Brain microvascular endothelial cell (primary cell): ENCODE measurements at regions not wholly inside any gene's neighbourhood (a gene's known extent, or its start where the extent isn't known, plus 50 kb on each side); places are given as distances from the start of the nearest gene placed in this dataset.

Source experiments
- DNase-seq: peaks from one replicate; pipeline ENCODE4 v3.0.0-alpha.2; 2020
- H3K27ac ChIP-seq: fragments of 250-450 bp; sonication (Bioruptor Pico); 2 replicates; pipeline ENCODE4 v1.5.1; 2020; ENCODE audit warnings: mild to moderate bottlenecking, moderate library complexity
- H3K27me3 ChIP-seq: fragments of 250-450 bp; sonication (Bioruptor Pico); replicated peaks from 2 replicates; pipeline ENCODE4 v1.5.1; 2020; ENCODE audit warnings: mild to moderate bottlenecking
- H3K36me3 ChIP-seq: fragments of 250-450 bp; sonication (Bioruptor Pico); replicated peaks from 2 replicates; pipeline ENCODE4 v1.5.1; 2020; ENCODE audit warnings: mild to moderate bottlenecking
- H3K4me3 ChIP-seq: 2 replicates; pipeline ENCODE4 v1.5.1; 2011; ENCODE audit warnings: low read depth, mild to moderate bottlenecking, control low read depth, low read length, moderate library complexity
- in situ Hi-C: cut with HindIII; loops from 2 replicates; pipeline ENCODE4 v1.10.0; 2017; ENCODE audit warnings: low sequenced_read_pairs, low pct_ligation_motif_present
- TF ChIP-seq, protein P1 (sequence below): IDR thresholded peaks from 2 replicates; pipeline ENCODE4 v1.5.1; 2011; ENCODE audit warnings: low read depth, mild to moderate bottlenecking, moderate library complexity, low read length, control low read depth, inconsistent platforms; ENCODE audit errors: missing control alignments

DNA sequence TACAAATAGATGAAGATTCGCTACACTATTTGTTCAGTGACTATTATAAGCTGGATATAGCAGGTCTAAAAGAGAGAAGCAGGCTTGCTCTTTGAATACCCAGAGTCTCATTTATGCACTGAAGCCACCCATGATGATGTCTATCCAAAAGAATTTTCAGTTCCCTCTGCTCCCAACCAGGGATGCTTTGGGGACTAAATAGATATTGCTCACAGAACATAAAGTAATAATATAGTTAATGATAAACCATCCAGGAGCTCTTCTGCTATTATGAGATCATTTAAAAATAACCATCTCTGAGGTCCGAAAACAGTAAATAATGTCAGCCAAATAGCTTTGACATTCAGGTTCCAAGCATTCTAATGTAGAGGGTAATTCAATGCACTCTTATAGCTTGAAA, 875.4 kb downstream of the SORCS3 start:
- Histone ChIP-seq H3K27me3 (no peaks in the 10 kb centered on the region), H3K4me3 (no peak overlapping the region), H3K27ac (no peak overlapping the region), H3K36me3 (no peaks in the 10 kb centered on the region)
- in situ Hi-C loops, result no loop called here
- no peak for DNase-seq
- TF ChIP-seq, protein P1, sequence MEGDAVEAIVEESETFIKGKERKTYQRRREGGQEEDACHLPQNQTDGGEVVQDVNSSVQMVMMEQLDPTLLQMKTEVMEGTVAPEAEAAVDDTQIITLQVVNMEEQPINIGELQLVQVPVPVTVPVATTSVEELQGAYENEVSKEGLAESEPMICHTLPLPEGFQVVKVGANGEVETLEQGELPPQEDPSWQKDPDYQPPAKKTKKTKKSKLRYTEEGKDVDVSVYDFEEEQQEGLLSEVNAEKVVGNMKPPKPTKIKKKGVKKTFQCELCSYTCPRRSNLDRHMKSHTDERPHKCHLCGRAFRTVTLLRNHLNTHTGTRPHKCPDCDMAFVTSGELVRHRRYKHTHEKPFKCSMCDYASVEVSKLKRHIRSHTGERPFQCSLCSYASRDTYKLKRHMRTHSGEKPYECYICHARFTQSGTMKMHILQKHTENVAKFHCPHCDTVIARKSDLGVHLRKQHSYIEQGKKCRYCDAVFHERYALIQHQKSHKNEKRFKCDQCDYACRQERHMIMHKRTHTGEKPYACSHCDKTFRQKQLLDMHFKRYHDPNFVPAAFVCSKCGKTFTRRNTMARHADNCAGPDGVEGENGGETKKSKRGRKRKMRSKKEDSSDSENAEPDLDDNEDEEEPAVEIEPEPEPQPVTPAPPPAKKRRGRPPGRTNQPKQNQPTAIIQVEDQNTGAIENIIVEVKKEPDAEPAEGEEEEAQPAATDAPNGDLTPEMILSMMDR, result no peak

DNA sequence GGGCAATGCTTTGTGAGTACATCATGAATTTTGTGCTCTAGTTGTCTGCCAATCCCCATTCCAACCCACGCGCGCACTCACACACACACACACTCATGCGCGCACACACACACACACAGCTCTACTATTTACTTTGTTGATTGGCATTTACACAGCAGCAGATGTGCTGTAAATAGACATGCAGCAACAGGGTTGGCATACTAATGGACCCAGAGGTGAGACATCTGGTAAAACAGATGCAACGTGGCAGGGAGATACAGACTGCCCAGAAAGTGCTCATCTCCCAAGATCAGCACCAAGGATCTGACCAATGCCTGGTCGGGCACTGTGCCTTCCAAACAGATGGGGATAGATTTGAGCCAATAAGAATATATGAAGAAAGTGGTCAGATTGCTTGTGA, 873.0 kb downstream of the SORCS3 start:
- in situ Hi-C loops, result no loop called here
- no peak overlapping the region for H3K4me3 ChIP-seq
- DNase-seq, result no peak
- H3K36me3 ChIP-seq, result no peaks in the 10 kb centered on the region
- TF ChIP-seq, protein P1, result no peak
- H3K27ac ChIP-seq, result no peak overlapping the region
- H3K27me3 ChIP-seq, result no peaks in the 10 kb centered on the region

DNA sequence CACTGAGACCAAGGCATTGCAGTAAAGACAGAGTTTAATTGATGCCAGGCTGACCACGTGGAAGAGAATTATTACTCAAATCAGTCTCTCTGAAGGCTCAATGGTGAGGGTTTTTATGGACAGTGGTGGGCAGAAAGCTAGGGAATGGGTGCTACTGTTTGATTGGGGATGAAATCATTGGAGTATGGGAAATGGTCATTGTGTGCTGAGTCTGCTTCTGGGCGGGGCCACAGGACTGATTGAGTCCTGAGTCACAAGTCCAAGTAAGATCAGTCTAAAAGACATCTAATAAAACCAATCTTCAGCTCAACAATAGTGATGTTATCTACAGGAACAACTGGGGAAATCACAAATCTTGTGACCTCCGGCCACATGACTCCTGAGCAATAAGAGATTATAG, 868.4 kb downstream of the SORCS3 start:
- Histone ChIP-seq H3K27me3 (no peaks in the 10 kb centered on the region), H3K4me3 (no peak overlapping the region), H3K36me3 (no peaks in the 10 kb centered on the region), H3K27ac (no peak overlapping the region)
- in situ Hi-C loops, result no loop called here
- no peak for DNase-seq
- TF ChIP-seq, protein P1, result no peak

DNA sequence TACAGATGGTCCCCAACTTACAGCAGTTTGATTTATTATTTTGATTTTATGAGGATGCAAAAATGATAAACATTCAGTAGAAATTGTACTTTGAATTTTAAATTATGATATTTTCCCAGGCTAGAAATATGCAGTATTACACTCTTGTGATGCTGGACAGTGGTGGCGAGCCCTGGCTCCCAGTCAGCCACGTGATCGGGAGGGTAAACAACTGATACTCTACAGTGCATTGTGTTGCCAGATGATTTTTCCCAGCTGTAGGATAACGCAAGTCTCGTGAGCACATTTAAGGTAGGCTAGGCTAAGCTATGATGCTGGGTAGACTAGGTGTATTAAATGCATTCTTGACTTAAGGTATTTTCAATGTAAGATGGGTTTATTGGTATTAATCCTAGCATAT, 865.2 kb downstream of the SORCS3 start:
- in situ Hi-C loops, result no loop called here
- H3K27me3 ChIP-seq, result no peaks in the 10 kb centered on the region
- DNase-seq, result no peak
- H3K36me3 ChIP-seq, result no peaks in the 10 kb centered on the region
- TF ChIP-seq, protein P1, result no peak
- no peak overlapping the region for H3K27ac ChIP-seq
- H3K4me3 ChIP-seq, result no peak overlapping the region

DNA sequence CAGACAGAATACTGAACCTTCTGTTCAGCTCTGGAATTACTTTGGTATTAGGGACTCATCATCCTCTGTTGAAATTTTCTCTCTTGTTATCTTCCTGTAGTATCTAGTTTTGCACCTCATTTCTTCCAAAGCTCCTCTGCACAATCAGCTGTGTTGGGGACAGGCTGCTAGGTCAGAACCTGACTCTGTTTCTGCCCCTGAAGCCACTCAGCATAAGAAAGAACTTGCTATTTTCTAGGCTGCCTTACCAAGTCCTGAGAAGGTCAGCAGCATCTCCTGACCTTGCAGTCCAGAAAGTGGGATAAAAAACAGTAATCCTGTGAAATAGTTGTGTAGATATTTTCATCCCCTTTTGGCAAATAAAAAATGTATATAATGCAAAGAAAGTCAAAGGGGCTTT, 862.6 kb downstream of the SORCS3 start:
- in situ Hi-C loops, result no loop called here

DNA sequence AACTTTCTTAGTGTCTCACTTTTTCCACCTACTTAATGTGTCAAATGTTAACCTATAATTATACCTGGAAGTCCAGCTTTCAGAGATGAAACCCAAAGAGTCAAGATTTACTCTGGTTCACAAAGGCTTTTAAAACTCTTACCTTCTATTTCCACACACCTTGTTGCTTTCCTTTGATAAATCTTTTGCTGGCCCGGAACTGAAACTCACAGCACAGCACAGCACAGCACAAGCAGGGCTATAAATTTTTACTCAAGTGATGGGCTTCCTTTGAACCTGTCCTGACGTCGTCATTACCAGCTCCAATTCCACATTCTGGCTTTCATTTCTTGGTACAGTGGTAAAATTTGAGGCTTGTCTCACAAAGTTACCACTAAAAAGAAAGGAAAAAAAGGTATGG, 861.0 kb downstream of the SORCS3 start:
- H3K36me3 ChIP-seq, result no peaks in the 10 kb centered on the region
- no peak overlapping the region for H3K4me3 ChIP-seq
- in situ Hi-C loops, result no loop called here
- H3K27ac ChIP-seq, result no peak overlapping the region
- no peak for DNase-seq
- H3K27me3 ChIP-seq, result no peaks in the 10 kb centered on the region
- TF ChIP-seq, protein P1, result no peak

More for the DNA sequence above, 862.6 kb downstream of the SORCS3 start:
- Histone ChIP-seq H3K27ac (no peak overlapping the region), H3K4me3 (no peak overlapping the region), H3K27me3 (no peaks in the 10 kb centered on the region), H3K36me3 (no peaks in the 10 kb centered on the region)
- TF ChIP-seq, protein P1, result no peak
- DNase-seq, result no peak
